ENCODE measurements at regions not wholly inside any gene's neighbourhood (a gene's known extent, or its start where the extent isn't known, plus 50 kb on each side); places are given as distances from the start of the nearest gene placed in this dataset.

DNA sequence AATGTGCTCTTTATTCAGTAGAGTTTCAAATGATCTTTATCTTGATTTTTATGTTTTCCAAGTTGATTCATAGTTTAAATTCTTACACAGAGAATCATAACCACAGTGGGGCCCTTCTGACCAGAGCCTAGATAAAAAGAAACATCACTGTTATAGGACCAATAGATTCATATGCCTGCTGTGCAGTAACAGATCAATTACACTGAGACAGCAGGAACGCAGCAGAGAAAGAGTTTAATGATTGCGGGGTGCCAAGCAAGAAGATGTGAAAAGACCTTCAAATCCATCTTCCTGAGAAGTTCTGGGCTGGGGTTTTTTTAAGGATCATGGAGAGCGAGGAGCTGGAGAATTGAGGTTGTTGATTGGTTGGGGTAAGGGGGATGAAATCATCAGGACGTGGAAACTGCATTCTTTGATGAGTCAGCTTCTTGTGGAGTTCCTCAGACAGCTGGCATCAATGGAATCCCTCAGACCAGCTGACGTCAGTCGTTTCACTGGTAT is 346.6 kb downstream of the TBC1D4 start:
- TF ChIP-seq CTCF (IDR thresholded peaks at IDR 0.05): no peak
- no peak for TF ChIP-seq EP300 (IDR thresholded peaks at IDR 0.05; ENCODE audit: low read depth)
- TF ChIP-seq POLR2A (IDR thresholded peaks at IDR 0.05): no peak
